Ovary (tissue), 3 donors: ENCODE measurements at regions not wholly inside any gene's neighbourhood (a gene's known extent, or its start where the extent isn't known, plus 50 kb on each side); places are given as distances from the start of the nearest gene placed in this dataset.

Experiments
- EP300 ChIP-seq: sonication (generic); formaldehyde crosslinking; IDR thresholded peaks from one replicate; pipeline ENCODE4 v1.6.1; 2017; ENCODE audit warnings: antibody characterized with exemption
- POLR2A ChIP-seq: fragments of 450-650 bp; IDR thresholded peaks from one replicate; pipeline ENCODE4 v1.6.1; 2017; ENCODE audit warnings: antibody characterized with exemption, mild to moderate bottlenecking, moderate library complexity
- TF ChIP-seq, protein P1 (sequence below), 3 donors: fragments of 450-650 bp in 2 of 3; fragments of 200-600 bp in 1 of 3; IDR thresholded peaks; one replicate each; pipeline versions ENCODE4 v1.5.1 to v1.8.0; 2016 to 2022; ENCODE audit warnings: antibody characterized with exemption in 3 of 3, mild to moderate bottlenecking in 1 of 3
- donor health status: DM: no; HTN: no; CAD: no.

DNA sequence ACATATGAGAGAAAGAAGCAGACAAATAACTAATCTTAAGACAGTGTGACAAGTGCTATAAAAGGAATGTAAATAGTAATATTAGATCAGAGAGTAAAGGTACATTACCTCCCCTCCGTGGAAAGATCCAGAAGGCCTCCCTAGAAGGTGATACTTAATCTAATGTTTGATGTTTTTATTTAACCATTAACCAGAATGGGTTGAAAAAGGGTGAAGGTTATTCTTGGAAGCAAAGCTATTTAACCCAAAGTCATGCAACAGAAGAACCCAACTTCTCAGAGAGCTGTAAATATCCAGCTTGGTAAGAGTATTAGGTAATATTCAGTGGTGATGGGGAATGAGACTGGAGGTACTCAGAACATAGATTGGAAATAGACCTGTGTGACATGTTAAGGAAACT lies 68.0 kb upstream of the HIVEP1 start:
- TF ChIP-seq, protein P1, sequence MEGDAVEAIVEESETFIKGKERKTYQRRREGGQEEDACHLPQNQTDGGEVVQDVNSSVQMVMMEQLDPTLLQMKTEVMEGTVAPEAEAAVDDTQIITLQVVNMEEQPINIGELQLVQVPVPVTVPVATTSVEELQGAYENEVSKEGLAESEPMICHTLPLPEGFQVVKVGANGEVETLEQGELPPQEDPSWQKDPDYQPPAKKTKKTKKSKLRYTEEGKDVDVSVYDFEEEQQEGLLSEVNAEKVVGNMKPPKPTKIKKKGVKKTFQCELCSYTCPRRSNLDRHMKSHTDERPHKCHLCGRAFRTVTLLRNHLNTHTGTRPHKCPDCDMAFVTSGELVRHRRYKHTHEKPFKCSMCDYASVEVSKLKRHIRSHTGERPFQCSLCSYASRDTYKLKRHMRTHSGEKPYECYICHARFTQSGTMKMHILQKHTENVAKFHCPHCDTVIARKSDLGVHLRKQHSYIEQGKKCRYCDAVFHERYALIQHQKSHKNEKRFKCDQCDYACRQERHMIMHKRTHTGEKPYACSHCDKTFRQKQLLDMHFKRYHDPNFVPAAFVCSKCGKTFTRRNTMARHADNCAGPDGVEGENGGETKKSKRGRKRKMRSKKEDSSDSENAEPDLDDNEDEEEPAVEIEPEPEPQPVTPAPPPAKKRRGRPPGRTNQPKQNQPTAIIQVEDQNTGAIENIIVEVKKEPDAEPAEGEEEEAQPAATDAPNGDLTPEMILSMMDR (IDR thresholded peaks at IDR 0.05) = no peak
- TF ChIP-seq EP300 = no peak
- TF ChIP-seq POLR2A = no peak
